Stimulated activated CD4-positive, alpha-beta T cell treated with anti-CD3 and anti-CD28 coated beads, Interleukin-4, amount 100 ng/mL, for 48 hours (primary cell): ENCODE measurements at regions not wholly inside any gene's neighbourhood (a gene's known extent, or its start where the extent isn't known, plus 50 kb on each side); places are given as distances from the start of the nearest gene placed in this dataset.
"Not testable (repeated sequence)": the region's sequence is repeated elsewhere in the genome, so short reads cannot be mapped to it uniquely, and the experiment has no call there.

Experiments used
- DNase-seq, 2 donors: peaks; one replicate each; pipeline ENCODE4 v3.0.0-alpha.2; 2020; ENCODE audit warnings: low read depth in 2 of 2

- DNase-seq = no peak
Measured at GRCh38 chr6:170018936-170019817, 267.8 kb downstream of the ERMARD start.

GRCh38 chr6:170018422-170018935 lies 267.1 kb downstream of the ERMARD start:
- no peak for DNase-seq

- DNase-seq = no peak
Measured at GRCh38 chr6:170017603-170018320, 266.3 kb downstream of the ERMARD start.

GRCh38 chr6:170013815-170014214 lies 262.4 kb downstream of the ERMARD start:
- no peak for DNase-seq

- DNase-seq = no peak
Measured at GRCh38 chr6:170012037-170012330, 260.6 kb downstream of the ERMARD start.

GRCh38 chr6:170011204-170012036 lies 260.0 kb downstream of the ERMARD start:
- no peak for DNase-seq

GRCh38 chr6:170010665-170011203 lies 259.3 kb downstream of the ERMARD start:
- DNase-seq = no peak

- DNase-seq = no peak
Measured at GRCh38 chr6:170008294-170008785, 256.9 kb downstream of the ERMARD start.

- DNase-seq = no peak
Measured at GRCh38 chr6:170007468-170008293, 256.3 kb downstream of the ERMARD start.

GRCh38 chr6:170006900-170007467 lies 255.6 kb downstream of the ERMARD start:
- DNase-seq = no peak

- no peak for DNase-seq
Measured at GRCh38 chr6:170006071-170006899, 254.9 kb downstream of the ERMARD start.

- no peak for DNase-seq
Measured at GRCh38 chr6:170005665-170006064, 254.2 kb downstream of the ERMARD start.

- no peak for DNase-seq
Measured at GRCh38 chr6:170004585-170005210, 253.3 kb downstream of the ERMARD start.

GRCh38 chr6:170003451-170004160 lies 252.2 kb downstream of the ERMARD start:
- DNase-seq = no peak

GRCh38 chr6:170003027-170003426 lies 251.6 kb downstream of the ERMARD start:
- DNase-seq = no peak

- not testable (repeated sequence) for DNase-seq
Measured at GRCh38 chr6:170001782-170002181, 250.4 kb downstream of the ERMARD start.

GRCh38 chr6:170000071-170000843 lies 248.8 kb downstream of the ERMARD start:
- DNase-seq = no peak

GRCh38 chr6:169999367-169999766 lies 247.9 kb downstream of the ERMARD start:
- no peak for DNase-seq
